GM18517 (cell line): ENCODE measurements at regions not wholly inside any gene's neighbourhood (a gene's known extent, or its start where the extent isn't known, plus 50 kb on each side); places are given as distances from the start of the nearest gene placed in this dataset.
"Not testable (repeated sequence)": the region's sequence is repeated elsewhere in the genome, so short reads cannot be mapped to it uniquely, and the experiment has no call there.

Experiments used
- ATAC-seq: cut with Tn5 transposase; IDR thresholded peaks from one replicate; pipeline ENCODE4 v1.9.1; 2021; ENCODE audit warnings: mild to moderate bottlenecking, moderate library complexity; ENCODE audit not compliant: unreplicated experiment

- ATAC-seq, result no peak
Observed at GRCh38 chr5:15106530-15107283, 235.1 kb upstream of the ANKH start.

GRCh38 chr5:15105799-15106393, 234.3 kb upstream of the ANKH start:
- ATAC-seq, result peak; percentile 87

GRCh38 chr5:15103864-15104263, 232.3 kb upstream of the ANKH start:
- ATAC-seq, result no peak

GRCh38 chr5:15103130-15103529, 231.6 kb upstream of the ANKH start:
- ATAC-seq, result no peak

GRCh38 chr5:15097552-15097951, 226.0 kb upstream of the ANKH start:
- no peak for ATAC-seq

- not testable (repeated sequence) for ATAC-seq
Observed at GRCh38 chr5:15096686-15097085, 225.1 kb upstream of the ANKH start.

GRCh38 chr5:15092801-15093200, 221.2 kb upstream of the ANKH start:
- ATAC-seq, result no peak

- no peak for ATAC-seq
Observed at GRCh38 chr5:15085671-15086070, 214.1 kb upstream of the ANKH start.

- ATAC-seq, result no peak
Observed at GRCh38 chr5:15082096-15082495, 210.5 kb upstream of the ANKH start.

- no peak for ATAC-seq
Observed at GRCh38 chr5:15080219-15080618, 208.6 kb upstream of the ANKH start.

GRCh38 chr5:15079566-15079965, 208.0 kb upstream of the ANKH start:
- ATAC-seq, result no peak

- no peak for ATAC-seq
Observed at GRCh38 chr5:15074651-15075050, 203.1 kb upstream of the ANKH start.

- ATAC-seq, result no peak
Observed at GRCh38 chr5:15073453-15073852, 201.9 kb upstream of the ANKH start.

GRCh38 chr5:15070907-15071306, 199.3 kb upstream of the ANKH start:
- no peak for ATAC-seq

- no peak for ATAC-seq
Observed at GRCh38 chr5:15069407-15069905, 197.9 kb upstream of the ANKH start.

- no peak for ATAC-seq
Observed at GRCh38 chr5:15065091-15065490, 193.5 kb upstream of the ANKH start.

GRCh38 chr5:15064396-15064795, 192.8 kb upstream of the ANKH start:
- no peak for ATAC-seq

- ATAC-seq, result no peak
Observed at GRCh38 chr5:15056988-15057592, 185.5 kb upstream of the ANKH start.

- ATAC-seq, result no peak
Observed at GRCh38 chr5:15044521-15044920, 172.9 kb upstream of the ANKH start.

- ATAC-seq, result no peak
Observed at GRCh38 chr5:15037247-15037908, 165.8 kb upstream of the ANKH start.

- ATAC-seq, result no peak
Observed at GRCh38 chr5:15034379-15034778, 162.8 kb upstream of the ANKH start.

- no peak for ATAC-seq
Observed at GRCh38 chr5:15031180-15031579, 159.6 kb upstream of the ANKH start.
